ENCODE measurements at regions not wholly inside any gene's neighbourhood (a gene's known extent, or its start where the extent isn't known, plus 50 kb on each side); places are given as distances from the start of the nearest gene placed in this dataset.

DNA sequence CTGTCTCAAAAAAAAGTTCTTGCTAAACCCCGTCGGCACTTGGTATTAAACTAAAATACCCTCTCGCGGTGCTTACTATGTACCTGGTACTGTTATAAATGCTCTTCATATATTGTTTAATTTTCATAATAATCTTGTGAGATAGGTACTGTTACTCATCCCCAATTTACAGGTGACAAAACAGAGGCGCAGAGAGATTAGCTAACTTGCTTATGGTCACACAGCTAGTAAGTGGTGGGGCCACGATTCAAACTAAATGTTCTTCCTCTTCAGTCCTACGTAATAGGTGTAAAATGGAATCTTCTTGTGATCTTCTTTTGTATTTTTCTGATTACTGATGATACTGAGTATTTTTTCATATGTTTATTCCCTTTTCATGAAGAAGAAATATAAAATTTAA lies 51.3 kb downstream of the TET3 start:
- ChIA-PET CTCF (interaction anchor here (1.6 kb wide), 1 partner anchor 10 kb away, joined by 8 read pairs; no protein-coding TSS in a partner anchor), POLR2A (no interaction called here)

GRCh38 chr2:74036450-74037195 lies 51.9 kb downstream of the TET3 start:
- CTCF ChIA-PET: interaction anchor here (1.6 kb wide), 1 partner anchor 11 kb away, joined by 8 read pairs; no protein-coding TSS in a partner anchor

GRCh38 chr2:74037379-74037860 lies 52.7 kb downstream of the TET3 start:
- CTCF ChIA-PET: interaction anchor here (0.6 kb wide), 1 partner anchor 49 kb away, joined by 3 read pairs; no protein-coding TSS in a partner anchor

More at GRCh38 chr2:74036450-74037195, 51.9 kb downstream of the TET3 start:
- POLR2A ChIA-PET: no interaction called here

DNA sequence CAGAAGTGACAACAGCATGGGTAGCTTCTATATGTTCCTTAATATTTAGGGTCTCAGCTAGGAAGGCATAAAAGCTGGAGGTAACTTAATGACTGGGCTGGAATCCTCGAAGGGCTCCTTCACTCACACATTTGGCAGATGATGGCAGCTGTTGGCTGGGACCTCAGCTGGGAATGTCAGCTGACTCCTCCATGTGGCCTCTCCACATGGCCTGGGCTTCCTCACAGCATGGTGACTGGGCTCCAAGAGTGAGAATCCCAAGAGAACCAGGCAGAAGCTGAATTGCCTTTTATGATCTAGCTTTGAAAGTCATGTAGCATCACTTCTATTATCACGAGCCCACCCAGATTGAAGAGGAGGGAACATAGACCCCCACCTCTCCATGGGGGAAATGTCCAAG lies 54.9 kb downstream of the TET3 start:
- ChIA-PET POLR2A (no interaction called here), CTCF (no interaction called here)

More at GRCh38 chr2:74037379-74037860, 52.7 kb downstream of the TET3 start:
- POLR2A ChIA-PET: no interaction called here

- CTCF ChIA-PET: interaction anchor here (0.6 to 1.3 kb wide), 4 partner anchors 12 to 79 kb away, joined by 3 read pairs; no protein-coding TSS in a partner anchor
- POLR2A ChIA-PET: no interaction called here
Measured at GRCh38 chr2:74041182-74041581, 56.5 kb downstream of the TET3 start.

DNA sequence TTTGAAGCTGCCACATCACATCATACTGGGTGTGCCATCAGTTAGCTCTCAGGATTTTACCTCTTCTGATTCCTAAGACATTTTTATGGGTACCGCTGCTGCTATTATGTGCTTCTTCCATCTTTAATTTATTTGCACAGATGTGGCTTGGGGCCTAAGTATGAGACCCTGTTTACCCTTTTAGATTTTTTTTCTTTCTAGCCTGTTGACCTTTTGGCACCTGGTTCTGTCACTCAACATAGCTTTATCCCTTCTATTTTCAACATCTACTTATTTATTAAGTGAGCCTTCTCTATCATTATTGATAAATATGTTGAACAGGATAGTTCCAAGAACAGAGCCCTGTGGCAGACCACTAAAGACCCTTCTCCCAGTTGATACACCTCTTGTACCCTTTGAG lies 57.0 kb downstream of the TET3 start:
- CTCF ChIA-PET: interaction anchor here (0.6 to 1.3 kb wide), 3 partner anchors 11 to 62 kb away, joined by 3 read pairs; no protein-coding TSS in a partner anchor
- POLR2A ChIA-PET: no interaction called here

DNA sequence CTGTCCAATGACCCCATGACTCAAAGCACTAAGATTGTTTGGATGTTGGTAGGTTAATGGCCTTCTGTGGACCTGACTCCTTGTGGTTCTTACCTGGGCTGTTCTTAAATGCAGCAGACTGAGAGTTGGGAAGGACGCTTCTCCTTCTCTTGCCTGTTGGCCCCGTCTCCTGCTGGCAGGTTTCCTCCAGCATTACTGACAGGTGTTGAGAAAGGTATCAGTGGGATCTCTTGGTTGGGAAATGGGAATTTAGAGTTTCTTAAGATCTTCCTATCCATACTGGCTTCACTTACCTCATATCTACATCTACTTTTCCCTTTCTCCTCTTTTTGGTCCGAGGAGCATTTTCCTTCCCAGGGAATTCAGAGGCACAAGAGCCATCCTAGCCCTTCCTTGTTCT lies 57.9 kb downstream of the TET3 start:
- ChIA-PET POLR2A (no interaction called here), CTCF (no interaction called here)

DNA sequence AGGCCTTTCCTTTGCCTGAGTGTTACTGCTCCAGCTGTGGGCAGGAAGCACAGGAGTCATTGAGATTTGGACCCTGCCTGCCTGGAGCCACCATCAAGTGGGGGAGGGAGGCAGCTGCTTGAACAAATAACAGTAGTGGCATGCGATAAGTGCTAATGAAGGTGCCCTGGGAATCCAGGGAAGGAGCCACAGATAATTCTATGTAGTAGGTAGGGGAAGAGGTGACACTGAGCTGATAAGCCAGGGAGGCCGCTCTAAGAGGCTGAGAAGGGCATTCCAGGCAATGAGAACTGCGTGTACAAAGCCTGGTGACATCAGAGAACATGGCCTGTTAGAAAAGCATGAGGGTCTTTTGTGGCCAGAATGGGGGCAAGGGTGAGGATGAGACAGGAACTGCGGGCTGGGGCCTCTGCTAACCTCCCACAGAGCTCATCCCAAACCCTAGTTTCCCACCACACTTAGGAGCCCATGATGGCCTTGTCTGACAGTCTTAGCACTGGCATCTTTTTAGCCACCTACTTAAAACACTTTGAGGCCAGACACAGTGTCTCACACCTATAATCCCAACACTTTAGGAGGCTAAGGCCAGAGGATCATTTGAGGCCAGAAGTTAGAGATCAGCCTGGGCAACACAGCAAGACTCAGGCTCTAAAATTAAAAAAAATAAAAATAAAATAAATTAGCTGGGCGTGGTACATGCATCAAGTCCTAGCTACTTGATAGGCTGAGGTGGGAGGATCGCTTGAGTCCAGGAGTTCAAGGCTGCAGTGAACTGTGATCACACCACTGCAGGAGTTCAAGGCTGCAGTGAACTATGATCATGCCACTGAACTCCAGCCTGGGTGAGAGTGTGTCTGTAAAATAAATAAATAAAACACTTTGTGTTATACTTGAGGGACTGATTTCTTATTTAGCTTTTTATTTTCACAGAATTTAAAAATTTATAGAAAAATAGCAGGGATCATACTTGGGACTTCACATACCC lies 58.9 kb downstream of the TET3 start:
- POLR2A ChIA-PET: no interaction called here
- CTCF ChIA-PET: no interaction called here

GRCh38 chr2:74044999-74045398 lies 60.3 kb downstream of the TET3 start:
- ChIA-PET CTCF (no interaction called here), POLR2A (no interaction called here)

DNA sequence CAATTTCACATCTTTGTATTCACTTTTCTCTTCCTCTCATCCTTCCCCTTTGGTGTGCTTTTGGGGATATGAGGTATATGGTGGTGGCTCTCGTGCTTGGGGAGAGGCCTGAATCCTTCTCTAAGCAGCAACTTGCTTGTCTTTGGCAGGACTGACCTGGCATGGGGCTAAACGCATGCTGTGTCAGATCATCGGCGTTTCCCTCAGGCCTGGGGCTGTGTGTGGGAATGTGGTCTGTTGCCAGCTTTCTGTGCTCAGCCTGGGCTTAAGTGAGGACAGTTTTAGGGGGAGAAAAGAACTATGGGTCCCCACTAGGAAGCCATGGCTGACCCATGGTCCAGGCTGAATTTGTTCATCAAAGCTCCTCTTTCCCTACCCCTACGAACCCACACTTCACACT lies 60.7 kb downstream of the TET3 start:
- CTCF ChIA-PET: no interaction called here

GRCh38 chr2:74046441-74046840 lies 61.7 kb downstream of the TET3 start:
- ChIA-PET POLR2A (no interaction called here), CTCF (no interaction called here)

More for the DNA sequence above, 60.7 kb downstream of the TET3 start:
- POLR2A ChIA-PET: no interaction called here

- ChIA-PET CTCF (no interaction called here), POLR2A (no interaction called here)
Measured at GRCh38 chr2:74047152-74047551, 62.4 kb downstream of the TET3 start.

DNA sequence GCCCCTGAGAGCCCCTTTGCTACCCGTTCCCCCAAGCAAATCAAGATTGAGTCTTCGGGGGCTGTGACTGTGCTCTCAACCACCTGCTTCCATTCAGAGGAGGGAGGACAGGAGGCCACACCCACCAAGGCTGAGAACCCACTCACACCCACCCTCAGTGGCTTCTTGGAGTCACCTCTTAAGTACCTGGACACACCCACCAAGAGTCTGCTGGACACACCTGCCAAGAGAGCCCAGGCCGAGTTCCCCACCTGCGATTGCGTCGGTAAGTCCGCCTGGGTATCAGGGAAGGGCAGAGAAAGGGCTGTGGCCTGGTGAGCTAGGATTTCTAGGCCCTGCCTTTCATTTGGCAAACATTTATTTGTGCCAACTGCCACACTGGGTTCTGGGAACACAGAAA lies 63.4 kb downstream of the TET3 start:
- POLR2A ChIA-PET: no interaction called here
- CTCF ChIA-PET: interaction anchor here (0.9 kb wide), 1 partner anchor 343 kb away, joined by 3 read pairs; no protein-coding TSS in a partner anchor

- ChIA-PET POLR2A (no interaction called here), CTCF (interaction anchor here (0.9 kb wide), 1 partner anchor 343 kb away, joined by 3 read pairs; no protein-coding TSS in a partner anchor)
Measured at GRCh38 chr2:74048843-74049519, 64.3 kb downstream of the TET3 start.

DNA sequence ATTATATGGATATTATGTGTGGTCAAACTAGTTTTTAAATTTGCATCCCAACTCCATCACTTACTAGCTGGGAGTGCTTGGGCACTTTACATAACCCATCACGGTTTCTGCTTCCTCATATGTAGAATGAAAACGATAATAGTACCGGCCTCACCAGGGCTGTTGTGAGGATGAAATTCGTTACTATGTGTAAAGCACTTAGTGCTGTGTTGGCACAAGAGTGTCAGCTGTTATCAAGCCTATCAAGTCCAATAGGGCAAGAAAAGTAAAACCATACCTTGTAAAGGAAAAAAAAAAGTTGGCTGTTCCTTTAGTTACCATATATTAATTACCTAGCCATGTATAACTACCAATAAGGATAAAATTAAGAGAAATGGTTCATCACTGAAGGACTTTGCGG lies 65.4 kb downstream of the TET3 start:
- POLR2A ChIA-PET: no interaction called here
- CTCF ChIA-PET: interaction anchor here (0.8 kb wide), 1 partner anchor 18 kb away, joined by 3 read pairs; no protein-coding TSS in a partner anchor

GRCh38 chr2:74051504-74051903 lies 66.8 kb downstream of the TET3 start:
- ChIA-PET CTCF (interaction anchor here (1.0 kb wide), 1 partner anchor 19 kb away, joined by 3 read pairs; no protein-coding TSS in a partner anchor), POLR2A (interaction anchor here (0.6 kb wide), 1 partner anchor 142 kb away, joined by 10 read pairs; no protein-coding TSS in a partner anchor)

DNA sequence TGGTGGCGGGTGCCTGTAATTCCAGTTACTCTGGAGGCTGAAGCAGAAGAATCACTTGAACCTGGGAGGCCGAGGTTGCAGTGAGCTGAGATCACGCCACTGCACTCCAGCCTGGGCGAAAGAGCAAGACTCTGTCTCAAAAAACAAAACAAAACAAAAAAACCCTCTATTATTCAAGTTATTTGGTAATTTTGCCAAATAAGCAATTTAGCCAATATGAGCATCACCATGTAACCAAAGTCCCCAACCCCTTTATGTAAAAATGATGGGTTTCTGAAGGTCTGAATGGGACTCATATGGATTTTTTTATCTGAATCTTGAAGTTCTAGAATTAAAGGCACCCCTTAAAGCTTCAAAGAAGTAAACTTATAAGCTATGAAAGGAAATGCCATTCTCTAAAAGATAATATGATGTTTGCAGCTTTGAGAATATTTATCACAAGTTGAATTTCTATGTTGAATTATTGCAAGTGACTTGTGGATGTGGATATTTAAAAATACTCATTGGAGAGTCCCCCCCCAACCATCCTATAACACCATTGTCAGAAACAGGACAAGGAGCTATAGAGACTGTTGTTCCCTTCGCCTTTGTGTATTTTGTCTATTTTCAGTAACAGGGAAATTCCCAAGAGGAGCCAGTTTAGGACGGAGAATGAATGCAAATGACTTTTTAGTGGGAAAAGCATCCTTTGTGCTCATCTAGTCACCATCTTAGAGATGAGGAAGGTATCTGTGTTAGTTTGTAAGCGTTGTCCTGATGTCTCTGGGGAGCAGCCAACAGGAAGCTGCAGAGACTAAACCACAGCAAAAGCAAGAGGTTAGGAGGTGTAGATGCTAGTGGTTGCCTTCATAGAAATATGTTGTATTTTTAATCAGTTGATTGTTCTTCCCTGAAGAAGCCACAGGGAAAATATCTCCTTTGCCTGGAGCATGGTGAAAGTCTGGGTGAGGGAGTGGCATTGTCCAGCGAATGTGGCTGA lies 68.3 kb downstream of the TET3 start:
- ChIA-PET CTCF (interaction anchor here (0.9 kb wide), 1 partner anchor 12 kb away, joined by 3 read pairs; no protein-coding TSS in a partner anchor), POLR2A (no interaction called here)

GRCh38 chr2:74053959-74054715 lies 69.4 kb downstream of the TET3 start:
- CTCF ChIA-PET: no interaction called here
- POLR2A ChIA-PET: no interaction called here
